ENCODE measurements at regions not wholly inside any gene's neighbourhood (a gene's known extent, or its start where the extent isn't known, plus 50 kb on each side); places are given as distances from the start of the nearest gene placed in this dataset.

DNA sequence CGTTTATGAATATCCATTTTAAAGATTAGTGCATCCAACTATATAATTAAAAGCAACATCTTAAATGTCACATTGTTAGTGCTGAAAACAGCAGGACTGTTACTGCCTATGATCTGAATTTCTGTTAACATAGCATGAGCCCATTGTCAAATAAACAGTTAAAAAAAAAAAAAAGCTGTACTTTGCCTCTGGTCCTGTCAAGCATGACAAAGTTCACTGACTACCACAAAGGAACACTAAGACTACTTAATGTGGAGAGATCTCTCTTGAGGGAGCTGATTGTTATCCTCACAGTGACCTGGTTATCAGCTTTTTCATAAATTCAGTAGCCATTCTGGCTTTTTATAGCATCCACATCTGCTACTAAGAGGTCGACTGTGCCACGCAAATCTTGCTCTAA lies 228.1 kb downstream of the TMEM200A start:
- TF ChIP-seq POLR2A (IDR thresholded peaks at IDR 0.05) (no peak), CTCF (IDR thresholded peaks at IDR 0.05) (no peak)
